ENCODE measurements at regions not wholly inside any gene's neighbourhood (a gene's known extent, or its start where the extent isn't known, plus 50 kb on each side); places are given as distances from the start of the nearest gene placed in this dataset.

- H3K9me3 Mint-ChIP-seq, result peaks cover 4% of the 10 kb centered on the region
- peaks cover 15% of the 10 kb centered on the region for H3K4me1 Mint-ChIP-seq
- no peak for TF ChIP-seq CTCF (conservative IDR thresholded peaks at IDR 0.05)
- H3K4me3 Mint-ChIP-seq, result no peak overlapping the region
- no peak overlapping the region for H3K27ac Mint-ChIP-seq (ENCODE audit: unreplicated experiment)
- DNase-seq (ENCODE audit: low read depth, low spot score), result no peak
- H3K36me3 Mint-ChIP-seq (ENCODE audit: low read depth), result no peaks in the 10 kb centered on the region
- H3K27me3 Mint-ChIP-seq (ENCODE audit: low read depth), result no peaks in the 10 kb centered on the region
Observed at GRCh38 chr3:30443756-30444673, 162.4 kb upstream of the TGFBR2 start.

GRCh38 chr3:30448450-30449289 is 157.7 kb upstream of the TGFBR2 start:
- TF ChIP-seq CTCF (conservative IDR thresholded peaks at IDR 0.05), result no peak
- Mint-ChIP-seq H3K4me1 (peaks cover 22% of the 10 kb centered on the region), H3K4me3 (no peak overlapping the region), H3K27me3 (ENCODE audit: low read depth) (no peaks in the 10 kb centered on the region), H3K27ac (ENCODE audit: unreplicated experiment) (peak overlapping the region; percentile 53), H3K36me3 (ENCODE audit: low read depth) (peaks cover 10% of the 10 kb centered on the region), H3K9me3 (peaks cover 12% of the 10 kb centered on the region)
- DNase-seq (ENCODE audit: low read depth, low spot score), result no peak

- no peak for DNase-seq (ENCODE audit: low read depth, low spot score)
- peaks cover 12% of the 10 kb centered on the region for H3K9me3 Mint-ChIP-seq
- peak overlapping the region; percentile 53 for H3K27ac Mint-ChIP-seq (ENCODE audit: unreplicated experiment)
- H3K36me3 Mint-ChIP-seq (ENCODE audit: low read depth), result peaks cover 10% of the 10 kb centered on the region
- no peaks in the 10 kb centered on the region for H3K27me3 Mint-ChIP-seq (ENCODE audit: low read depth)
- TF ChIP-seq CTCF (conservative IDR thresholded peaks at IDR 0.05), result no peak
- peaks cover 22% of the 10 kb centered on the region for H3K4me1 Mint-ChIP-seq
- no peak overlapping the region for H3K4me3 Mint-ChIP-seq
Observed at GRCh38 chr3:30449290-30449632, 157.1 kb upstream of the TGFBR2 start.

GRCh38 chr3:30452446-30452845 is 154.0 kb upstream of the TGFBR2 start:
- DNase-seq (ENCODE audit: low read depth, low spot score), result no peak

More at GRCh38 chr3:30452446-30452845, 154.0 kb upstream of the TGFBR2 start:
- no peak for TF ChIP-seq CTCF (conservative IDR thresholded peaks at IDR 0.05)
- no peak overlapping the region for H3K27ac Mint-ChIP-seq (ENCODE audit: unreplicated experiment)
- H3K9me3 Mint-ChIP-seq, result peaks cover 12% of the 10 kb centered on the region
- peaks cover 10% of the 10 kb centered on the region for H3K36me3 Mint-ChIP-seq (ENCODE audit: low read depth)
- no peaks in the 10 kb centered on the region for H3K27me3 Mint-ChIP-seq (ENCODE audit: low read depth)
- peaks cover 22% of the 10 kb centered on the region for H3K4me1 Mint-ChIP-seq
- H3K4me3 Mint-ChIP-seq, result no peak overlapping the region
